Effector memory CD4-positive, alpha-beta T cell (primary cell): ENCODE measurements at regions not wholly inside any gene's neighbourhood (a gene's known extent, or its start where the extent isn't known, plus 50 kb on each side); places are given as distances from the start of the nearest gene placed in this dataset.

Source experiments
- DNase-seq, 3 donors: peaks; one replicate each; pipeline ENCODE4 v3.0.0-alpha.2; 2020
- H3K27ac ChIP-seq: 2 replicates; pipeline ENCODE4 v1.7.0; 2013; ENCODE audit warnings: mild to moderate bottlenecking, low read length, moderate library complexity; ENCODE audit not compliant: insufficient read depth, poor library complexity, severe bottlenecking
- H3K27me3 ChIP-seq: replicated peaks from 2 replicates; pipeline ENCODE4 v1.7.0; 2013; ENCODE audit warnings: mild to moderate bottlenecking, low read length; ENCODE audit not compliant: insufficient read depth, control insufficient read depth, poor library complexity, severe bottlenecking
- H3K36me3 ChIP-seq: 2 replicates; pipeline ENCODE4 v1.7.0; 2013; ENCODE audit warnings: mild to moderate bottlenecking, low read length, moderate library complexity; ENCODE audit not compliant: control insufficient read depth, insufficient read depth
- H3K4me1 ChIP-seq: 2 replicates; pipeline ENCODE4 v1.7.0; 2013; ENCODE audit warnings: low read length, mild to moderate bottlenecking; ENCODE audit not compliant: control insufficient read depth, insufficient read depth, poor library complexity, severe bottlenecking
- H3K4me3 ChIP-seq: 2 replicates; pipeline ENCODE4 v1.7.0; 2013; ENCODE audit warnings: low read length, low read depth, mild to moderate bottlenecking; ENCODE audit not compliant: insufficient read depth, poor library complexity, severe bottlenecking
- H3K9me3 ChIP-seq: 2 replicates; pipeline ENCODE4 v1.7.0; 2013; ENCODE audit warnings: mild to moderate bottlenecking, low read length, moderate library complexity; ENCODE audit not compliant: control insufficient read depth

DNA sequence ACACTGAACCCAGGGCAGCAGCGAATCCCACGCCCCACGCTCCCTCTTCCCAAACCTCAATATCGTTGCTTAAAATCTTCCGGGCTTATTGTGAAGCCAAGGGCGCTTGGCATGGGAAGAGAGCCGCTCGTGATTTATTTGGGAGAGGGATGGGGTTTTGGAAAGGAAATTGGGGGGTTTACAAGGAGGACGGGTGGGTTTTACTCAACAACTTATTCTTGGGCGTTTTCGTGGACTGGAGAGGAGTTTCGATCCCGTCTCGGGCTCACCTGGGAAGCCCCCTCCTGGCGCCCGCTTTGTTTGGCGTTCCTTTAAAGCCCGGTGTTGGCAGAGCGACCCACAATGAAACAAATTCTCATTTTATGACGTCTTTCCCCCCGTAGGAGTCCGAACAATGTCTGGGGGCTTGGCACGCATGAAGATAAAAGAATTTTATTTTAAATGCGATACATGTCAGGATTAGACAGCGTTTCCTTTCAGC, 135.3 kb downstream of the INSIG2 start:
- peaks cover 47% of the 10 kb centered on the region for H3K27me3 ChIP-seq
- peak overlapping the region; percentile 65 for H3K4me3 ChIP-seq
- H3K36me3 ChIP-seq = no peaks in the 10 kb centered on the region
- no peak for DNase-seq
- H3K4me1 ChIP-seq = peaks cover 7% of the 10 kb centered on the region
- H3K27ac ChIP-seq = no peak overlapping the region
- no peaks in the 10 kb centered on the region for H3K9me3 ChIP-seq

DNA sequence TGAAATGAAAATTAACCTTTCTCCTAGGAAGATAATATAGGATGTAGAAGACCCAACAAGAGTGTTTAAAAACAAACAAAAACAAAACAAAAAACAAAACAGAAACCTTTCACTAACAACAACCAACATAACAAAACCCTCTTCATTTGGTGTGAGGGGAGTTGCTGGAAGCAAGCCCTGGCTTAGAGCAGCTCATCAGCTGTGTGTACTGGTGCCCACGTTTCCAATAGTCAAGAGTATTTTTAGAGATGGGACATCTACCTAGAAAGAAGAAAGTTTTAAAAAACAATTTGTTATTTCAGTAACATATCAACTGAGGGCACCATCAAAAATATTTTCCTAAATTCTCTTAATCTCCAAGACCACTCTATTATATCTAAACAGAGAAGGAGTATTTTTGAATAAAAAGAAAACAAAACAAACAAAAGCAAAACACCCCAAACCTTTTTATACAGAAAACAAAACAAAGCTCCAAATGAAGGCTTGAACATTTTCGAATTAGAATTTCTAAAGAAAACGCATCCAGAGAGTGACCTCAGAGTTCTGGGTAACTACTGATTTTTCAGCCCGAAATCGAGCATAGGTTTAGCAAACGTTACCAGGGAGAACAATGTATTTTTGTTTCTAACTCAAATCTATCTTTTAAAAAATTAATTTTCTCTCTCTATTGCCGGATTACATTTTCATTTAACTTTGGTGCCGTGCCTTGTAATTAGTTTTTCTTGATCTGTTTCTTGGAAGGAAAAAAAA, 134.6 kb downstream of the INSIG2 start:
- Histone ChIP-seq H3K4me1 (peaks cover 7% of the 10 kb centered on the region), H3K36me3 (no peaks in the 10 kb centered on the region), H3K9me3 (no peaks in the 10 kb centered on the region), H3K4me3 (no peak overlapping the region), H3K27ac (no peak overlapping the region), H3K27me3 (peaks cover 47% of the 10 kb centered on the region)
- DNase-seq = no peak

DNA sequence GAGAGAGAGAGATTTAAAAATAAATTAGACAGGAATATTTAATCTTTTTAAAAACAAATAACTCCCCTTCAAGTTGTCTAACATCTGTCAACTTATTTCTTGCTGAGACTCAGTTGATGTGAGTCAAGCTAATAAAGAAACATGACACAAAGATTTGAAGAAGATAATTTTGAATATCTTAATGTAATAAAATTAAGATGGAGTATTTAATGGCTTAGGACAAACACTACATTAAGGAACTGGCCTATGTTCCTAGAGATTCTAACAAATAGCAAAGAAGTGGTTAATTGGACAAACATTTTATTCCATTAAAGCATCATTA, 134.0 kb downstream of the INSIG2 start:
- peaks cover 47% of the 10 kb centered on the region for H3K27me3 ChIP-seq
- H3K36me3 ChIP-seq = no peaks in the 10 kb centered on the region
- no peak overlapping the region for H3K4me3 ChIP-seq
- H3K27ac ChIP-seq = no peak overlapping the region
- no peak for DNase-seq
- peaks cover 7% of the 10 kb centered on the region for H3K4me1 ChIP-seq
- H3K9me3 ChIP-seq = no peaks in the 10 kb centered on the region

DNA sequence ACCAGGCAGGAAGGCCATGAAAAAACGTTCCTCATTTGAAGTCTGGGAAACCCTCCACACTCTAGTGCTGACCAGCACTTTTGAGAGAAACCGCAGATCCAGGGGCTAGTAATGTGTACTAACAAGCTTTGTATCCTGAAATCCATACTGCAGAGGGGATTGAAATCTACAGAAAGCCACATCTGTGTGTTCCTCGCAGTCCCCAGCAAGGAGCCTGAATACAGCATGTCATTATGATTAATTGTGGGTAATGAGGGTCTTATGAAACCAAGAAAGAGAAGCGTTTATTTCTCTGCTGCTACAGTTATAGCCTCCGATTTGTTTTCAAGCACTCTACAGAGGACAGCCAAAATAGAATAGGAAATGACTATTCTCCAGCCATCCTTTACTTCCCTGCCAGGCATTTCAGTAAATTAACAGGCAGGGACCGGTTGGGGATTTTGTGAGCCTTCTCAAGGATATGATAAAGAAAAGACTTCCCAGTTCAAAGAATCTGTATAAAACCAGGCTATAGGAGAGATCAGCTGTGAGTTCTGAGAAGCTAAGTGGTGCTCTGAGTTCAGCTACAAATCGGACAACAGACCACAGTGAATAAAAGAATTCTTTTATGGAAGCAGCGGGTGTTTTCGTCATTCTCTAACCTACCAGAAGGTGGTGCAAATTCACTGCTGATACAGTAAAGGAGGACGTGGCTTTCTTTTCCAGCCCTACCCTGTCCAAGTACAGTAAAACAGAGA, 133.4 kb downstream of the INSIG2 start:
- no peaks in the 10 kb centered on the region for H3K9me3 ChIP-seq
- H3K36me3 ChIP-seq = no peaks in the 10 kb centered on the region
- H3K27me3 ChIP-seq = peaks cover 47% of the 10 kb centered on the region
- H3K27ac ChIP-seq = no peak overlapping the region
- H3K4me1 ChIP-seq = peaks cover 7% of the 10 kb centered on the region
- no peak for DNase-seq
- no peak overlapping the region for H3K4me3 ChIP-seq

DNA sequence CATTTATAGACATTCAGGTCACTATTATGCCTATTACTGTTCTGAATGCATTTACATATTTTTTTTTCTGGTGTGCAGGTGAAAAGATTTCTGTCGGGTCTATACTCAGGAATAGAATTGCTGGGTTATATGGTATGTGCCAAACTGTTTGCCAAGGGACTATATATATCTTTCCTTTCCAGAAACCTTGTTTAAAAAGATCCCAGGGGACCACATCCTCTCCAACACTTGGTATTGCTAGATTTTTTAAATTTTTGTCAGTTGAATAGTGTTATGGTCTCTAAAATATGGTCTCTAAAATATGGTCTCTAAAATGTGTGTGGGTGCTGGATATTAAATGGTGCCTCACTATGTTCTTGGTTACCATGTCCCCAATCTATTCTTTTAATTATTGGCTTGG, 131.3 kb downstream of the INSIG2 start:
- Histone ChIP-seq H3K27me3 (peaks cover 36% of the 10 kb centered on the region), H3K36me3 (no peaks in the 10 kb centered on the region), H3K27ac (no peak overlapping the region), H3K9me3 (no peaks in the 10 kb centered on the region), H3K4me1 (peaks cover 3% of the 10 kb centered on the region), H3K4me3 (no peak overlapping the region)
- DNase-seq = no peak

DNA sequence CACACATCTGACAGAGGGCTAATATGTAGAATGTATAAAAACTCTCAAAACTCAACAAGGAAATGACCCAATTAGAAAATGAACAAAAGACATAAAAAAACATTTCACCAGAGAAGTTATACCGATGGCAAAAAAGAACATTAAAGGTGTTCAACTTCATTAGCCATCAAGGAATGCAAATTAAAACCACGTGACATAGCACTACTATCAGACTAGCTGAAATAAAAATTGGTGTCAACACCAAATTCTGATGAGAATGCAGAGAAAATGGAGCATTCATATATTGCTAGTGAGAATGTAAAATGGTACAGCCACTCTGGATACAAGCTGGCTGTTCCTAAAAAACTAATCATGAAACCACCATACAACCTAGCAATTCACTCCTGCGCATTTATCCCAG, 128.0 kb downstream of the INSIG2 start:
- H3K9me3 ChIP-seq = no peaks in the 10 kb centered on the region
- no peak overlapping the region for H3K4me3 ChIP-seq
- no peaks in the 10 kb centered on the region for H3K4me1 ChIP-seq
- no peak overlapping the region for H3K27ac ChIP-seq
- H3K36me3 ChIP-seq = no peaks in the 10 kb centered on the region
- DNase-seq = no peak
- H3K27me3 ChIP-seq = peaks cover 4% of the 10 kb centered on the region

DNA sequence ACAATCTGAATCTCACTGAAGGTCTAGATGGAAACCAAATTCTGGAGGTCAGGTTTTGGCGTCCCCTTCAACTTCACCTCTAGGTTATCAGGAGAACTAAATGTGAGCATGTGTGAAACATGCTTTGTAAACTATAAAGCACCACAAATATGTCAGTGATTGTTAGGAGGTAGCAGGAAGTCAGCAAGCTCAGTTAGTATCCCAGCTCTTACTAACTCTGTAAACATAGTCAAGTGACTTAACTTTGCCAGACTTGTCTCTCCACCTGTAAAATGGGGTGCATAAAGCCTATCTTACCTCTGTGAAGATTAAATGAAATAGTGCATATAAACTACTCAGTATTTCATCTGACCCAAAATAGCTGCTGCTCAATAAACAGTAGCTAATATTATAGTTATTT, 121.5 kb downstream of the INSIG2 start:
- DNase-seq = no peak
- no peaks in the 10 kb centered on the region for H3K27me3 ChIP-seq
- H3K4me3 ChIP-seq = no peak overlapping the region
- H3K27ac ChIP-seq = no peak overlapping the region
- H3K4me1 ChIP-seq = no peaks in the 10 kb centered on the region
- H3K9me3 ChIP-seq = no peaks in the 10 kb centered on the region
- H3K36me3 ChIP-seq = no peaks in the 10 kb centered on the region

DNA sequence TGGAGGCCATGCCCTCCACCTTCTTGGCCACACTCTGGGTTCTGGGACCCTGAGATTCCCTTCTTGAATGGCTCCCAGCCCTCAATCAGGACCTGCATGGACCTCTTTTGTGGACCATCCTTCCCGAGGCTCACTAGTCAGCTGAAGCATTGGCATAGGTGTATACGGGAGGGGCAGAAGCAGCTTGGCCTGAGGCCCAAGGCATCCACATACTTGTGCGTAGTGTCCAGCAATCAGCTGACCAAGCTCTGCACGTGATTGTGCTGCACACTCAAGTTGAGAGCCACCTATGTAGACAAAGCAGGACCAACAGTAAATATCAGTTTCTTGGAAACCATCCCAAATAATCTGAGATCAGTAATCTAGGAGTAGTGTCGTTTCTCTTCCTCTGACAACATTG, 119.6 kb downstream of the INSIG2 start:
- Histone ChIP-seq H3K36me3 (no peaks in the 10 kb centered on the region), H3K27me3 (no peaks in the 10 kb centered on the region), H3K4me1 (no peaks in the 10 kb centered on the region), H3K9me3 (no peaks in the 10 kb centered on the region), H3K4me3 (no peak overlapping the region), H3K27ac (no peak overlapping the region)
- no peak for DNase-seq

DNA sequence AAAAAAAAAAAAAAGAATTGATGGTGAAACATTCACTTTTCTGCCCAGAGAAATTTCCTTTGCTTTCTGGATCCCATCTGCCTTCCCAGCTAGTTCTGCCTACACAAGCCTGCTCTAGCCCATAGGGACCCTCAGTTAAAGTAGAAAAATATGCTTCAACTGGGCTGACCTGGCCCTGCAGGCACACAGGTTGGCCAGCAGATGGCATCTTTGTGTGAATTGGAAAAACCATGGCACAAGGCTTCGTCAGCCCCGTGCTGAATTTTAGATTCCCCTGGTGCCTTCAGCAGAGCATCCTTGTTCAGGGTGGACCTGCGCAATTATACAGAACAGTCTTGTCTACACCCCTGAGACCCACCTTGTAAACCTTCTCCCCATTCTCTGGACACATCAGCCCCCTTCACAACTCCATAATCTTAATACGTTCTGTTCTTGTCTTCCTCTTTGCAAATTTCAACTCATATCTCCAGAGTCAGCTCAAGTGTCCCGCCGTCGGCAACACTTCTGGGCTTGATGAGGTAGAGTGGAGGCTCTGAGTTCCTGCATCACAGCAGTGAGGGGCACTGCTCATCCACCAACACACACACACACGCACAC, 114.5 kb downstream of the INSIG2 start:
- no peaks in the 10 kb centered on the region for H3K36me3 ChIP-seq
- no peaks in the 10 kb centered on the region for H3K9me3 ChIP-seq
- peak in 1 of 3 donors; percentile 16 for DNase-seq
- H3K4me3 ChIP-seq = no peak overlapping the region
- H3K4me1 ChIP-seq = no peaks in the 10 kb centered on the region
- no peaks in the 10 kb centered on the region for H3K27me3 ChIP-seq
- no peak overlapping the region for H3K27ac ChIP-seq

DNA sequence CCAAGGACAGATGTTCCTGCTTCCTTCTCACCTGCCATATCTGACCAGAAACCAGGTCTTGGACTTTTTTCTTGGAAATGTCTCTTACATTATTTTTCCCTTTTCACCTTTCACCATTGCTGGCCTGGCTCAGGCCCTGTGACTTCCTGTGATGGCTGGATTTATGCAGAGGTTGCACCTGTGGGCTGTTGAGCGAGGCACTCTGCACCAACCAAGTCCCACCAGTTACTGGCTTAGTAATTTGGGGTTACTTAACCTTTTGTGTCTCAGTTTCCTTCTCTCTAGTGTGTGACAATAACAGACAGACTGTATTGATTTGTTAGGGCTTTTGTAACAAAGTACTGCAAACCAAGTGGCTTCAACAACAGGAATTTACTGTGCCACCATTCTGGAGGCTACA, 110.0 kb downstream of the INSIG2 start:
- Histone ChIP-seq H3K27me3 (no peaks in the 10 kb centered on the region), H3K4me3 (no peak overlapping the region), H3K36me3 (no peaks in the 10 kb centered on the region), H3K9me3 (no peaks in the 10 kb centered on the region), H3K27ac (no peak overlapping the region), H3K4me1 (no peaks in the 10 kb centered on the region)
- no peak for DNase-seq
